Smooth muscle cell (in vitro differentiated cells): ENCODE measurements at regions not wholly inside any gene's neighbourhood (a gene's known extent, or its start where the extent isn't known, plus 50 kb on each side); places are given as distances from the start of the nearest gene placed in this dataset.

Experiments
- DNase-seq: peaks from one replicate; lab custom pipeline; 2025; ENCODE audit not compliant: unreplicated experiment; lab: John Stamatoyannopoulos, UW
- H2AFZ ChIP-seq: fragments of 200-600 bp; sonication (generic); 2 replicates; pipeline ENCODE4 v1.6.0; 2016; ENCODE audit warnings: antibody characterized with exemption, low read depth, mild to moderate bottlenecking
- H3F3A ChIP-seq: fragments of 200-600 bp; sonication (generic); 2 replicates; pipeline ENCODE4 v1.6.0; 2017; ENCODE audit warnings: antibody characterized with exemption, low read depth
- H3K27ac ChIP-seq: fragments of 200-600 bp; sonication (generic); 2 replicates; pipeline ENCODE4 v1.5.1; 2016; ENCODE audit warnings: low read depth, mild to moderate bottlenecking
- H3K27me3 ChIP-seq: fragments of 200-600 bp; sonication (generic); 2 replicates; pipeline ENCODE4 v1.6.1; 2016; ENCODE audit warnings: low read depth, mild to moderate bottlenecking
- H3K36me3 ChIP-seq: fragments of 200-600 bp; sonication (generic); 2 replicates; pipeline ENCODE4 v1.5.1; 2016; ENCODE audit warnings: low read depth
- H3K4me1 ChIP-seq: fragments of 200-600 bp; sonication (generic); 2 replicates; pipeline ENCODE4 v1.5.1; 2016; ENCODE audit warnings: low read depth
- H3K4me2 ChIP-seq: fragments of 200-600 bp; sonication (generic); 2 replicates; pipeline ENCODE4 v1.6.0; 2016; ENCODE audit warnings: mild to moderate bottlenecking
- H3K4me3 ChIP-seq: fragments of 200-600 bp; sonication (generic); 2 replicates; pipeline ENCODE4 v1.5.1; 2016; ENCODE audit warnings: mild to moderate bottlenecking
- H3K79me2 ChIP-seq: fragments of 200-600 bp; sonication (generic); 2 replicates; pipeline ENCODE4 v1.6.0; 2016; ENCODE audit warnings: low read depth, mild to moderate bottlenecking
- H3K9ac ChIP-seq: fragments of 200-600 bp; sonication (generic); 2 replicates; pipeline ENCODE4 v1.6.0; 2016; ENCODE audit warnings: low read depth
- H3K9me3 ChIP-seq: fragments of 200-600 bp; sonication (generic); replicated peaks from 2 replicates; pipeline ENCODE4 v1.5.1; 2016; ENCODE audit warnings: low read depth
- H4K20me1 ChIP-seq: fragments of 200-600 bp; sonication (generic); 2 replicates; pipeline ENCODE4 v1.6.0; 2016; ENCODE audit warnings: low read depth
- CTCF ChIP-seq: fragments of 200-600 bp; sonication (generic); IDR thresholded peaks from 2 replicates; pipeline ENCODE4 v1.5.1; 2017; ENCODE audit warnings: borderline replicate concordance, mild to moderate bottlenecking, antibody characterized with exemption; ENCODE audit not compliant: insufficient read depth, poor library complexity, severe bottlenecking
- WGBS: methylation state at CpG from one replicate; pipeline ENCODE4 v1.1.7; 2016; ENCODE audit warnings: low lambda C conversion rate; 5-methylcytosine and 5-hydroxymethylcytosine counted together

- H3K79me2 ChIP-seq: no peaks in the 10 kb centered on the region
- H3K4me3 ChIP-seq: no peak overlapping the region
- DNase-seq: no peak
- no peaks in the 10 kb centered on the region for H3F3A ChIP-seq
- no peak for TF ChIP-seq CTCF
- H3K4me2 ChIP-seq: no peak overlapping the region
- WGBS: 89% methylated on average over 3 of the region's 3 CpGs
- H3K9me3 ChIP-seq: no peaks in the 10 kb centered on the region
- peaks cover 16% of the 10 kb centered on the region for H3K4me1 ChIP-seq
- no peaks in the 10 kb centered on the region for H3K27me3 ChIP-seq
- no peak overlapping the region for H2AFZ ChIP-seq
- no peak overlapping the region for H3K9ac ChIP-seq
- no peaks in the 10 kb centered on the region for H3K36me3 ChIP-seq
- no peaks in the 10 kb centered on the region for H4K20me1 ChIP-seq
- H3K27ac ChIP-seq: no peak overlapping the region
These were observed 156.2 kb downstream of the ZNF621 start for GRCh38 chr3:40680685-40681657.

GRCh38 chr3:40681658-40682055 lies 156.9 kb downstream of the ZNF621 start:
- Histone ChIP-seq H3K4me1 (peaks cover 16% of the 10 kb centered on the region), H3K27ac (no peak overlapping the region), H3K9me3 (no peaks in the 10 kb centered on the region), H3K79me2 (no peaks in the 10 kb centered on the region), H3K4me2 (no peak overlapping the region), H3K36me3 (no peaks in the 10 kb centered on the region), H3K4me3 (no peak overlapping the region), H4K20me1 (no peaks in the 10 kb centered on the region), H3K9ac (no peak overlapping the region), H3K27me3 (no peaks in the 10 kb centered on the region), H2AFZ (no peak overlapping the region), H3F3A (no peaks in the 10 kb centered on the region)
- TF ChIP-seq CTCF: no peak
- DNase-seq: no peak
- WGBS: 45% methylated on average over 1 of the region's 1 CpG

GRCh38 chr3:40689837-40690236 lies 165.1 kb downstream of the ZNF621 start:
- Histone ChIP-seq H2AFZ (no peak overlapping the region), H3K4me3 (no peak overlapping the region), H3K79me2 (no peaks in the 10 kb centered on the region), H4K20me1 (no peaks in the 10 kb centered on the region), H3K9ac (no peak overlapping the region), H3K4me2 (no peak overlapping the region), H3K36me3 (no peaks in the 10 kb centered on the region), H3F3A (no peaks in the 10 kb centered on the region), H3K27me3 (no peaks in the 10 kb centered on the region), H3K27ac (no peak overlapping the region), H3K4me1 (no peaks in the 10 kb centered on the region), H3K9me3 (no peaks in the 10 kb centered on the region)
- no peak for TF ChIP-seq CTCF
- DNase-seq: no peak
- WGBS: 84% methylated on average over 1 of the region's 1 CpG
